T-helper 1 cell treated with Interleukin-12 subunit alpha and Interleukin-12 subunit beta and Interleukin-4 antibody, amounts not matched to agents 30 ng/mL and 1 ng/mL, for 36 hours (primary cell): ENCODE measurements at regions not wholly inside any gene's neighbourhood (a gene's known extent, or its start where the extent isn't known, plus 50 kb on each side); places are given as distances from the start of the nearest gene placed in this dataset.
"Not testable (repeated sequence)": the region's sequence is repeated elsewhere in the genome, so short reads cannot be mapped to it uniquely, and the experiment has no call there.

Source experiments
- intact Hi-C: fragments of 100-400 bp; cut with micrococcal nuclease; formaldehyde crosslinking; loops from one replicate; pipeline ENCODE4 v1.15.1; 2024

DNA sequence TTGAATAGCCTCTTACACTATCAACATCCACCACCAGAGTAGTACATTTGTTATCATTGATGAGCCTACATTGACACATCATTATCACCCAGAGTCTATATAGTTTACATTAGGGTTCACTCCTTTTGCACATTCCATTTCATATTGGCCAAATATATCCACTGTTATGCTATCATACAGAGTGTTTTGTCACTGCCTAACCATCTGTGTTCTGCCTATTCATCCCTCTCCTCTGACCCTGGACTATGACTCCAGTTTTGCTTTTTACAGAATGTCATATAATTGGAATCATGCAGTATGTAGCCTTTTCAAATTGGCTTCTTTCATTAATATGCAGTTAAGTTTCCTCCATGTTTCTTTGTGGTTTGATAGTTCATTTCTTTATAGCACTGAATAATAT, 904.7 kb downstream of the TLE1 start:
- intact Hi-C loops, result no loop called here

DNA sequence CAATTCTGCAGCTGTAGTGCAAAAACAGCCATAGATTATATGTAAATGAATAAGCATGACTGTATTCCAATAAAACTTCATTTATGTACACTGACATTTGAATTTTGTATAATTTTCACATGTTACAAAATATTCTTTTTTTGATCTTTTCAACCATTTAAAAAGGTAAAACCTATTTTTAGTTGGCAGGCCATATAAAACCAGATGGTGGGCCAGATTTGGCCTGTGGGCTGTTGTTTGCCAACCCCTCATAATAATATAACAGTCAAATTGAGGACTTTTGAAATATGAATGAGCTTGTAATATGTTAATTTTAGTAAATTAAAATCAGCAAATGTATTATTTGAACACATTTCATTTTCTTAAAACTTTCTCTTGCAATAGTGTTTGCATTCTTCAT, 913.4 kb downstream of the TLE1 start:
- intact Hi-C loops, result no loop called here

DNA sequence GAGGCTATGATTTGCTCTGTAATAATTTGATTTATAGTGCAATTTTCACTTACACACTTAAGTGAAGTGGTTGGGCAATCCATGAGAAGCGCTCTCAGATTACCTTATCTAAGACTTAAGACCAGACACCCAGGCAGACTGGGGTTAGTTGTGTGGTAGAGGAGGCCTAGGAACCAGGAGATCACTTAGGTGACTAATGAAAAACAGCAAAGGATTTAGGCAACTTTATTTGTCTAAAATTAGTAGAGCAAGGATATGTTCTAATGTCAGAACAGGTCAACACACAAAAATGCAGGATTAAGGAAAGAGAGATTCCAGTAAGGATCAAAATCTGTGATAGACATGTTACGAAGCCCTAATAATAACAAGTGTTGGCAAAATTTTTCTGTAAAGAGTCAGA, 913.8 kb downstream of the TLE1 start:
- intact Hi-C loops, result no loop called here

DNA sequence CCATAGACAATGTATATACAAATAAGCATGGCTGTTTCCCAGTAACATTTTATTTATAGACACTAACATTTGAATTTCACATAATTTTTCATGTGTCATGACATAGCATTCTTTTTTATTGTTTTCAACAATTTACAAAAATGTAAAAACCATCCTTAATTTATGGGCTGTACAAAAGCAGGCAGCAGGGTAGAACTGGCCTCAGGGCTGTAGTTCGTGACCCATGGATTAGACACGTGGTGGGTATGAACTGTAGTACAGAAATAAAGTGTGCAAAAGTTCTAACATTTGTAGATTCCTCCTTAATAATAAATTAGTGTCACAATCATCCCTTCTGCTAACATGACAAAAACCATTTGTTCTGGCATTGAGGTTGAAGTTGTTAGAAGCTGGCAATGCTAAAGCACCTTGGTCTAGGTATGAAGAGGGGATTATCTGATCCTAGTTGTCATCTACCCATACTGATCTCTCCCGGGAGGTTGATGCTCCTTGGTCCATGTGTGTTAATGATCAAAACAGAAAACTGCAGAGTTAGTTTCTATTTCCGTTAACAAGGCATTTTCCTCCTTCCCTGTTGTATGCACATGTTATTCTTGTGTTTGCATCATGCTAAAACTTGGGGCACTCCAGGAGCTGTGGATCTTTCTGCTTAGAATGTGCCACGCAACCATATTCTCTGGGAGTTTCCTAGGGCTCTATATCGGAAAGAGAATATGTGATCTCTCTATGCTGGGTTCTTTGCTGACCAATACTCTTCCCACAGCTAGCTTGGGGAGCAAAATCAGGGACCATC, 917.6 kb downstream of the TLE1 start:
- intact Hi-C loops, result no loop called here

DNA sequence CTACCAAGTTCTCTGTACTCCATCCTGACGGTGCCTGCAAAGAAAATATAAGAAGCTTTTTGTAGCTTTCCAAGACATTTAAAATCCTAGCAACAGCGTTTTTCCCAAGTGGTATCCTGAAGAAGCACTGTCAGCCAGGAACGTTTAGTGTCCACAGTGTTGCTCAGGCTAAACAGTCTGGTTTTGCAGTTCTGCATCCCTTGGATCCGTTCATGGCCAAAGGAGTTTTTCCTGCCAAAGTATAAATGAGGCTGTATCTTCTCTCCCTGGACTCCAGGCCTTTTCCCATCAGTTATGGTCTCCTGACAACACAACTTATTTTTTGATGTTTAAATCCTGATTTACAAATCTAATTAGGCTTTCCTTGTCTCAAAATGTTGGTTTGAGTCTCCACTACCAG, 925.8 kb downstream of the TLE1 start:
- intact Hi-C loops, result no loop called here

DNA sequence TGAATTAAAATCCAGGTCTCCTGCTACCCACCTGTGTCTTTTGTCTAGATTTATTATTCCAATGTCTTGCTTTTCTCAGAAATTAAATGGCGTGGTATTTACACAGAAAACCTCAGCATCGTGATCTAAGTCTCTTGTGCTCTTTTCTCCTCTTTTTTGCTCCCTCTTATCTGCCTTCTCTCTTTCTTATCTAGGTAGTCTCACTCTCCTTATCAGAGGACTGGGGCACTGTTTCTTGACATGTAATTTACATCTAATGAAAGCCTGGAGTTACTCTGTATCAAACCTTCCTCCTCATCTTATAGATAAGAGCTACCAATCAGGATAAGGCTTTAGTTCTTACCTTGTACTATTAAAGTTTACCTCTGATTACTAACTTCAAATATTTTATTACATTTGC, 933.8 kb downstream of the TLE1 start:
- intact Hi-C loops, result no loop called here

DNA sequence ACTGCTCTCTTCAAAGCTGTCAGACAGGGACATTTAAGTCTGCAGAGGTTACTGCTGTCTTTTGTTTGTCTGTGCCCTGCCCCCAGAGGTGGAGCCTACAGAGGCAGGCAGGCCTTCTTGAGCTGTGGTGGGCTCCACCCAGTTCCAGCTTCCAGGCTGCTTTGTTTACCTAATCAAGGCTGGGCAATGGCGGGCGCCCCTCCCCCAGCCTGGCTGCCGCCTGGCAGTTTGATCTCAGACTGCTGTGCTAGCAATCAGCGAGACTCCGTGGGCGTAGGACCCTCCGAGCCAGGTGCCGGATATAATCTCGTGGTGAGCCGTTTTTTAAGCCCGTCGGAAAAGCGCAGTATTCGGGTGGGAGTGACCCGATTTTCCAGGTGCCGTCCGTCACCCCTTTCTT, 942.3 kb downstream of the TLE1 start:
- intact Hi-C loops, result not testable (repeated sequence)

DNA sequence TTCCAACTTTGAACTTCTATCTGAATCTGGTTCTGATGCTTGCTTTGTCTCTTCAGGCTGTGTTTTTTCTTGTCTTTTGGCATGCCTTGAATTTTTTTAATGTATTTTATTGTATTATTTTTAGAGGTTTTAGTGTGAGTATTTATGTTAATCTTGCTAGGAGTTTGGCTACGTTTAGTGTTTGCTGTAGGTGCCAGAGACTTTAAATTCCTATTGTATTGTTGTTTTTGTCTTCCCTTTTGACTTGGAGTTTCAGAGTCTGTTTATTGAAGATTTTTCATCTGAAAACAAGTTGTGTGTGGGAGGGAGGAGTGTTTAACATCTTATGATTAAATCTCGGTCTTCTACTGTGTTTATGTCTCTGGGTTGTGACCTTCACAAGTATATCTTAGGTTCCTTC, 956.8 kb downstream of the TLE1 start:
- intact Hi-C loops, result no loop called here

DNA sequence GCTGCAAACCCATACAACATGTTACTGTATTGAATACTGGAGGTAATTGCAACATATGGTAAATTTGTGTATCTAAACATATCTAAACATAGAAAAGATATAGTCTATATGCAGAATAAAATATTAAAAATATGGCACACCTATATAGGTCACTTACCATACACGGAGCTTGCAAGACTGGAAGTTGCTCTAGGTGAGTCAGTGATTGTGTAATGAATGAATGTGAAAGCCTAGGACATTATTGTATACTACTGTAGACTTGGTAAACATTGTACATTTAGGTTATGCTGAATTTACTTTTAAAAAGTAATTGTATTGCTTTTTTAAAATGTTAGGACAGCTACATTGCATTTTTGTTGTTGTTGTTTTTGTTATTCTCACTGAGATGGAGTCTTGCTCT, 968.8 kb downstream of the TLE1 start:
- intact Hi-C loops, result loop anchor here (1.0 kb wide), 1 partner anchor 16 kb away; no protein-coding TSS in a partner anchor

DNA sequence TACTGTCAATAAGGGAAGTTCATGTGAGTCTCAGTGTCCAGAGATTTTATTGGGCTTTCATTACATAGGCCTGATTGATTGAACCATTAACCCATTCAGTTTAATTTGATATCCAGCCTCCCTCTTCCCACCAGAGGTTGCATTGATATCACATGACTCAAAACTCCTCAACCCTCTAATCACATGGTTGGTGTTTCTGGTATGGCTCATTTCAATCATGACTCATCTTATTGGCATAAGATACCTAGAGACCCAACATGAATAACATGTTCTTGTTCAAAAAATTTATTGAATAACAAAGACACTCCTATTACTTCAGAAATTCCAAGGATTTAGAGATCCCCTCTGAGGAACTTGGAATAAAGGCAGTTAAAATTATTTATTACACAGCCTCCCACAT, 982.2 kb downstream of the TLE1 start:
- intact Hi-C loops, result no loop called here

DNA sequence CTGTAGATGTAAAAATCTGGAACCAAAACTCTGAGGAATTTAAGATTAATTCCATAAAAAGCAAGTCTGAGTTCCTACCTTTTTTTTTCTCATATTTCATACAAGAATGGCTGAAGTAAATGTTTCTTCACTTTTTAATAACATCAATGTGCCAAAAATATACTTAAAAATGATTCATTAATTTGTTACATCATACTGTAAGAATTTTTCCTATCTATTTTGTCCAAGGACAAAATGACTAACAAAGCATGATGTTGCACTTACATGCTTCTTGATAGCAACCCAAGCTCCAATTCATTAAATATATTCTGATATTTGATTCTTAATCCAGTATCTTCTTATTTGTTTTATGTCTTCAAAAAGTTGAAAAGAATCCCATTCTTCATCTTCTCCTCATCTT, 988.3 kb downstream of the TLE1 start:
- intact Hi-C loops, result no loop called here

DNA sequence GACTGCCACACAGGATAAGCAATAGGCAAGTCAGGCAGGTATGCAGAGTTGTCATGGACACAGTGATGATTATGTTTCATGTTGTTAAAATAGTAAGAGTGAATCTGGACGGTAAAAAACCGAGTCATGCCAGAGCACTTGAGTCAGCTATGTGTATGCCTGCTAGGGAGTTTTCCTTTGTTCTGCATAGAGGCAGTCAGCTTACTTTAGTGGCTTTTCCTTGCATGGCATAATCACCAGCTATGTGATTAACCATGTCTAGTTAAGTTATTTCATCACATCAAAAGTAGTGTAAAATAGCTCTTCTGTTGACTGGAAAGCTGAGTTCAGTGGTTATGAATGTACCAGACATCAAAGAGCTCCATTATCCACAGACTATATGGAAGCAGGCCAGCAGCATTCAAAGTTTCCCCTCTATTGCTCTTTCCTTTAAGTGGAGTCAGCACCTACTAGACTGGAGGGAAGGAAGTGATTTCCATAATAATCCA, 989.8 kb downstream of the TLE1 start:
- intact Hi-C loops, result loop anchor here (10.0 kb wide), 1 partner anchor 1105 kb away; no protein-coding TSS in a partner anchor

DNA sequence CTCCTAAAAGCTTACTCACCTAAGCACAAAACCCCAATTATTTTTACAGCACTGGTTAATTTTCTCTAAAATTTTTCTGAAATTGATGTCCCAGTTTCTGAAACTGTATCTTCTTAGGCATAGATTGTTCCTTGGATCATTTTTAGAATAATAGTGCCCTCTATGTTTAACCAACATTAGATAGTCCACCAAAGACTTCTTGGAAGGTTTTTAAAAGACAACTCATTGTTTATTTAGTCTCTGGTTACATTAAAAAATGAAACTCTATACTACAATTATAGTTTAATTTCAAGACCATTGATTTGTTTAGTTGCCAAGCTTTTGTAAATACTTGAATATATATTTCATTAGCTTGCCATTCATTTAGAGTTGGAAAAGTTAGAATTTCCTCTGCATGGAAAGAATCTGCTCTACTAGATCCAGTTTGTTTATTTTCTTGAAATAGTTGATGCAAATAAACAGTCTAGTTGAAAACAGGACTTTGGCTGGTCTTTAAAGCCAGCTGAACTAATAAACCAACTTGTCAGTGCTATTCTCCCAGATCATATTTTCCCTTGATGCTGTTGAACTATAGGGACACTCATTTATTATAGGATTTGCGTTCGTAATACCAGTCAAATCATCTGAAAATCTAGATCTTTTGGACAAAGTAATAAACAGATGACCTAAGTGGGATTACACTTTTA, 990.5 kb downstream of the TLE1 start:
- intact Hi-C loops, result loop anchor here (10.0 kb wide), 1 partner anchor 1104 kb away; no protein-coding TSS in a partner anchor

DNA sequence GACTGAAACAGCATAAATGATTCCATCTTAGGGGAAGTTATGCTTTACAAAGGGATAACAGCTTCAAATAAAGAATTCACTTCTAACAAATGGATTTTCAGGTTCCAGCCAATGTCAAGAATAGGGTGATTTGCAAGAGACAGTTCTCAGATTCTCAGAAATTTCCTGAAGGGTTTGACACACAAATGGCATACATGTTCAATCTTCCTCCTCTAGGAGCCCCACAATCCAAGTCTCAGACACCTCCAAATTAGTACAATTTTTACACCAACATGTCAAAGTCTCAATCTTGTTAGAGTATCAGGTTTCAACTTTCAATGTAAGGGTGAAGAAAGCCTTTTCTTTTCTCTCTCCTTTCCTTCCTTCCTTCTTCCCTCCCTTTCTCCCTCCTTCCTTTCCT, 996.6 kb downstream of the TLE1 start:
- intact Hi-C loops, result loop anchor here (10.0 kb wide), 1 partner anchor 1098 kb away; no protein-coding TSS in a partner anchor

DNA sequence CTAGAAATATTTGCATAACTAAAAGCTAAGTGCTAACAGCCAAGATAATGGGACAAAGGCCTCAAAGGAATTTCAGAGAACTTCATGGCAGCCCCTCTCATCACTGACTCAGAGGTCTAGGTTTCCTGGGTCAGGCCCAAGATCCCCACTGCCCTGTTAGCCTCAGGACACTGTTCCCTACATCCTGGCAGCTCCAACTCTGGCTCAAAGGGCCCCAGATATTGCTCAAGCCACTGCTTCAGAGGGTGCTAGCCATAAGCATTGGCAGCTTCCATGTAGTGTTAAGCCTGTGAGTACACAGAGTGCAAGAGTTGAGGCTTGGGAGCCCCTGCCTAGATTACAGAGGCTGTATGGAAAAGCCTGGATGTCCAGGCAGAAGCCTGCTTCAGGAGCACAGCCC, 998.1 kb downstream of the TLE1 start:
- intact Hi-C loops, result loop anchor here (10.0 kb wide), 1 partner anchor 1096 kb away; no protein-coding TSS in a partner anchor

DNA sequence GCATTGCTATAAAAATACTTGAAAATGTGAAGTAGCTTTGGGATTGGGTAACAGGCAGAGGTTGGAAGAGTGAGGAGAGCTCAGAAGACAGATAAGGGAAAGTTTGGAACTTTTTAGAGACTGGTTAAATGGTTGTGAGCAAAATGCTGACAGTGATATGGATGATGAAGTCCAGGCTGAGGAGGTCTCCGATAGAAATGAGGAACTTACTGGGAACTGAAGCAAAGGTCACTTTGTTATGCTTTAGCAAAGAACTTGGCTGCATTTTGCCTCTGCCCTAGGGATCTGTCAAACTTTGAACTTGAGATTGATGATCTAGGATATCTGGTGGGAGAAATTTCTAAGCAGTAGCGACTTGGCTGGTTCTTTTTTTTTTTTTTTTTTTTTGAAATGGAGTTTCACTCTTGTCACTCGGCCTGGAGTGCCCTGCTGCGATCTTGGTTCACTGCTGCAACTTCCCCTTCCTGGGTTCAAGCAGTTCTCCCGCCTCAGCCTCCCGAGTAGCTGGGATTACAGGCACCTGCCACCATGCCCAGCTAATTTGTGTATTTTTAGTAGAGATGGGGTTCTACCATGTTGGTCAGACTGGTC, 998.9 kb downstream of the TLE1 start:
- intact Hi-C loops, result loop anchor here (10.0 kb wide), 1 partner anchor 1096 kb away; no protein-coding TSS in a partner anchor

DNA sequence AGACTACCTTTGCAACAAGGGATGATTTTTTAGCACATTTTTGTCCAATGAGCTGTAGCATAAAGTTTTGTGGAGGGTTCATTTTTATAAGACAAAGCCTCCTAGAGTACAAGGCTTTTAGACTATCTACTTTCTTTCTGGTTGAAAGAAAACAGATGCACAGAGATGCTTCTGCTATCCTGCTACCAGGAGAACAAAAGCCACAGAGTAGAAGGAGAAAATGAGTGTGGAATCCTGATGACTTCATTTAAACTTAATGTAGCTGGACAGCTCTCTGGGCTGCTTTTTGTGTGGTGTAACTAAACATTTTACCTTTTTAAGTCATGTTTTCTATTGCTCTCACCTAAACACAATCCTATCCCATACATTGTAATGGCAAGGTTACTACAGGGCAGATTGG, 1009.4 kb downstream of the TLE1 start:
- intact Hi-C loops, result no loop called here

DNA sequence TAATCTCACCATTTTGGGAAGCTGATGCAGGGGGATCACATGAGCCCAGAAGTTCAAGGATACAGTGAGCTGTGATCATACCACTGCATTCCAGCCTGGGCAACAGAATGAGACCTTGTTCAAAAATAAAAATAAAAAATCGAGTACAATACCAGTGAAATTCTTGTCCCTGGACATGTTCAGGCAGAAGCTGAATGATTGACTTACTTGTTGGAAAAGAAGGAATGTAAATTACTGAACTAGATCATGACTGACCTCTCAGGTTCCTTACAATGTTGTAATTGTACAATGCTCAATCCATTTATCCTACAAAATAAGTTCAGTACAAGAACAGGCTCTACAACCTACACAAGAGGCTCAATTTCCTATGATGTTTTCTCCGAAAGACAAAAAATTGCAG, 1010.4 kb downstream of the TLE1 start:
- intact Hi-C loops, result no loop called here

DNA sequence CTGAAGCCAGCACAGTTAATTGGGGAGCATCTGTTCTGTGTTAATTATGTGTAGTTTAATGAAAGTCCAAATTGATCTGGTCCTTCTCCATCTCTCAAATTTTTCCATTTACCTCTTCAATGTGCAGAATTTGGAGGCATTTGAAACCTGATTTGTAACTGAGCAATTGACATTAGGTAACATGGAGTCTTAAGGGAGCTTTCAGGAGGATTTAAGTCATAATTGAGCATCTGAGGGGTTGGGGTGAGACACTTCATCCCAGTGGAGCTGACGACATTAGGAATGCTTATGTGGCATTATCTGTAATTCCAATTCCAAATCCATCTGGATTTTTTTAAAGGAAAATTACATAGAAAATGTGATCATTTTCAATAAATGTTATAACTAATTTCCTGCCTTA, 1015.9 kb downstream of the TLE1 start:
- intact Hi-C loops, result no loop called here

DNA sequence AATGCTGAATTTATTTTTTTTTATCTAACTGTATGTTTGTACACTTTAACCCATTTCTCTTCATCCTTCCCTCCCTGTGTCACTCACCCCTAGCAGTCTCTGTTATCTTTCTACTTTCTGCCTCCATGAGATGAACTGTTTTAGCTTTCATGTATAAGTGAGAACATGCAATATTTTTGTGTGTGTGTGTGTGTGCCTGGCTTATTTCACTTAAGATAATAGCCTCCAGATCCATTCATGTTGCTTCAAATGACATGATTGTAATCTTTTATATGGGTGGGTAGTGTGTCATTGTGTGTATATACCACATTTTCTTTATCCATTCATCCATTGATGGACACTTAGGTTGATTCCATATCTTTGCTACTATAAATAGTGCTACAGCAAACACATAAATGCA, 1023.9 kb downstream of the TLE1 start:
- intact Hi-C loops, result no loop called here

DNA sequence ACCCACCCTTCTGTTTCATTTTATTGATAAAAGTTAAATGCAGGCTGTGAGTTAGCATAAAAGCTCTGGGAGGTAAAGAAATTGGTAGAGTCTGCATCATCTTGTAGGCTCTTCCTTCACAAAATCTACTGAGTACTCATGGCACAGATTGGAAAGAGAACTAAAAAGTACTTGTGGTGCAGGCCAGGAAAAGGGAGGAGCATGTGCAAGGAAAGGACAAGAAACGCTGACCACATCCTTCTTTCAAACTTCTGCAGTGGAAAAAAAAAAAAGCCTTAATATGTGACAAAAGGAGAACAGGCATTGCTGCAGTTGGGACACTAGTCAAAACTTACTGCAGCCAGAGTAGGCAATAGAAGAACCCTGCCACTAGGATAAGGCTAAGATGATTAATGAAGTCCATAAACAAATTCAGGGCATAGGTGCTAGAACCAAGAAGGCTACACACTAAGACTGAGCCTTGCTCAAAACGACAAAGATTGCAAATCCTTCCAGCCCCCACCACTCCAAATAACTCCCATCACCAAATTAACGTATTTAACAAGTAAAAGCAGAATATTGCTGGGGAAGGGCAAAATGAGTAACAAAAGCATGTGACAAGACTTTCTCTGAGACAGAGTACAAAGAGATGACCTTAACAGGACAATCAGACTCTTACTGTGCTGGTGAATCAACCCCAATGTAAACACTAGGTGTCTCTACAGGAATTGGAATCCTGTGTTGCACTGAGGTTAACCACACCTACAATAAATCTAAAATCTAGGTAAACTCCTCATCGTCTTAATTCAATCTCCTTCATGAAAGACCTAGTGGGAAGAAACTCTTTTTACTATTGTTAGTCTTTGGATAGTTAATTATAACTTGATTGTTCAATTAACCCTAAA, 1024.8 kb downstream of the TLE1 start:
- intact Hi-C loops, result no loop called here
